H1 (cell line): ENCODE measurements at regions not wholly inside any gene's neighbourhood (a gene's known extent, or its start where the extent isn't known, plus 50 kb on each side); places are given as distances from the start of the nearest gene placed in this dataset.

Experiments used
- KDM5A ChIP-seq: fragments of 200-600 bp; IDR thresholded peaks from 2 replicates; pipeline ENCODE4 v1.7.1; 2012; ENCODE audit warnings: mild to moderate bottlenecking, low read length, inconsistent platforms, mixed read lengths
- MAFK ChIP-seq: IDR thresholded peaks from 2 replicates; pipeline ENCODE4 v1.6.1; 2012; ENCODE audit warnings: low read depth, mild to moderate bottlenecking, improper control_type of control experiment, low read length
- POLR2A ChIP-seq, 2 experiments: IDR thresholded peaks; 1 replicate in 1 of 2; 2 replicates in 1 of 2; pipeline ENCODE4 v1.6.1; 2011; ENCODE audit warnings: low read depth in 2 of 2, low read length in 2 of 2, mild to moderate bottlenecking in 2 of 2; ENCODE audit errors: control extremely low read depth in 1 of 2
- RAD21 ChIP-seq, 2 experiments: IDR thresholded peaks in 1 of 2; conservative IDR thresholded peaks in 1 of 2; 2 replicates each; pipeline ENCODE4 v1.6.1; 2011; ENCODE audit warnings: low read depth in 2 of 2, low read length in 2 of 2, improper control_type of control experiment in 1 of 2, inconsistent platforms in 1 of 2, mild to moderate bottlenecking in 1 of 2, moderate library complexity in 1 of 2
- RBBP5 ChIP-seq: IDR thresholded peaks from 2 replicates; pipeline ENCODE4 v1.7.1; 2012; ENCODE audit warnings: low read depth, mild to moderate bottlenecking, inconsistent platforms, low read length, moderate library complexity, borderline replicate concordance

DNA sequence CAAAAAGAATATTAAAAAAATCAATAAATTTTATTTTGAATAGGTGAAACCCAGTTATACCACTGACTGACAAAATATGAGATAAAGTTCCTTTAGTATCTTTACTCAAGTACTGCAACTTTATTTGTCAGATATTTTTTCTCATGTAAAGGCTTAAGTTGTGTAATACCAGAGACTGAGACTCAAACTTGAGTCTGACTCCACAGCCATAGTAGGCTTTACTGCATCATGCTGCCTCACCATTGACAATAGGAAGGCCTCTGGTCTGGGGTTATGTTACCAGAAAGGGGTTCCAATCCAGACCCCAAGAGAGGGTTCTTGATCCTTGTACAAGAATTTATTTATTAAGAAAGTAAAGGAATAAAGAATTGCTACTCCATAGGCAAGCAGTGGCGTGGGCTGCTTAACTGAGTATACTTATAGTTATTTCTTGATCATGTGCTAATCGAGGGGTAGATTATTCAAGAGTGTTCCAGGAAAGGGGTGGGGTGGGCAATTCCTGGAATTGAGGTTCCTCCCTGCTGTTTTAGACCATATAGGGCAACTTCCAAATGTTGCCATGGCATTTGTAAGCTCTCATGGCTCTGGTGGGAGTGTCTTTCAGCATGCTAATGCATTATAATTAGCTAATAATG, 187.4 kb upstream of the WSB1 start (continued):
- TF ChIP-seq KDM5A = no peak
- TF ChIP-seq POLR2A (IDR thresholded peaks at IDR 0.05; ENCODE audit: control extremely low read depth in 1 of 2, low read depth in 2 of 2, low read length in 2 of 2) = no peak
- no peak for TF ChIP-seq RAD21 (IDR thresholded peaks at IDR 0.05 in 1 of 2, conservative IDR thresholded peaks at IDR 0.05 in 1 of 2; ENCODE audit: low read depth in 2 of 2, low read length in 2 of 2)
- no peak for TF ChIP-seq MAFK
- no peak for TF ChIP-seq RBBP5
